Breast epithelium (tissue), 3 donors: ENCODE measurements at regions not wholly inside any gene's neighbourhood (a gene's known extent, or its start where the extent isn't known, plus 50 kb on each side); places are given as distances from the start of the nearest gene placed in this dataset.
"Not testable (repeated sequence)": the region's sequence is repeated elsewhere in the genome, so short reads cannot be mapped to it uniquely, and the experiment has no call there.

ENCODE experiments used
- CTCF ChIP-seq, 3 donors: fragments of 450-650 bp; IDR thresholded peaks; one replicate each; pipeline ENCODE4 v1.5.1; 2016 to 2017; ENCODE audit warnings: antibody characterized with exemption in 3 of 3, mild to moderate bottlenecking in 3 of 3, moderate library complexity in 3 of 3
- POLR2AphosphoS5 ChIP-seq, 3 donors: sonication (generic); formaldehyde crosslinking; IDR thresholded peaks; one replicate each; pipeline ENCODE4 v1.6.1; 2017; ENCODE audit warnings: antibody characterized with exemption in 3 of 3

- TF ChIP-seq CTCF, POLR2AphosphoS5 (IDR thresholded peaks at IDR 0.05): not testable (repeated sequence)
Observed at GRCh38 chr2:87417742-87418567, 329.9 kb upstream of the PLGLB2 start.
